GM12873 (cell line): ENCODE measurements at regions not wholly inside any gene's neighbourhood (a gene's known extent, or its start where the extent isn't known, plus 50 kb on each side); places are given as distances from the start of the nearest gene placed in this dataset.

ENCODE experiments used
- CTCF ChIP-seq: IDR thresholded peaks from 2 replicates; pipeline ENCODE4 v1.5.1; 2012; ENCODE audit warnings: low read depth, mild to moderate bottlenecking, moderate library complexity, low read length, control low read depth; ENCODE audit not compliant: insufficient read depth; ENCODE audit errors: missing control alignments

- no peak for TF ChIP-seq CTCF
These were observed 763.4 kb downstream of the LRFN5 start for GRCh38 chr14:42370056-42370455.

DNA sequence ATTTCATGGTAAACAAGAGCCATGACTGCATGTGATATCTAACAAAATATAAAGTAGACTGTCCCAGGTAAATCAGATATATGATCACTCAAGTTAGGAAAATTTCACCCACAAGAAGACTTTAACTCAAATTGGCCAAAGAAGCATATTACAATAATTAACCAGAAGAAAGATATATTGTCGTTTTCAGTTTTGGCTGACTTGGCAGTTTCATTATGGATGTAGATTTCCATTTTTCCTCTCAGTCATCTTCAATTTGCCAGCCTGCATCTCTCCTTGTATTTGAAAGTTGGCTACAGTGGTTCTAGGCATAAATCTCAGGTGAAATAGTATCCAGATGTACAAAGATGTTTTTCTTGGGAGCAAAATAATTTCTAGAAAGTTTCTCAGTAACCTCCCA, 761.6 kb downstream of the LRFN5 start:
- TF ChIP-seq CTCF, result no peak

DNA sequence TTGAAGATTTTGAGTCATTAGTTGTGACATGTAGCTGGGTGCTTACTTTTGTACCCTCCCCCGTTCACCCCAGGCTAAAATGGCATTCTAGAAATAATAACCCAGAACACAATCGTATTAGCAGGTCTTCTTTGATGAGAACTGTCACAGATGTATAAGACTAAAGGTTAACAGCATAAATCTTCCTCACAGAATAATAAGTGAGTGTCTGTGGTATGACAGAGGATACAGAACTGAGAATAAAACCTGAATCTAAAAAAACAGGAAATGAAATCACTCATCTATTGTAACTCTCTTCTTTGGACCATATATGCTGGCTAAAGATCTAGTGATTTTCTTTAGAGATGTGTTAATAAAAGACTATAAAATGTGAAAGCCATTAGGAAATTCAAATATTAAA, 746.6 kb downstream of the LRFN5 start:
- no peak for TF ChIP-seq CTCF

- TF ChIP-seq CTCF, result no peak
These were observed 729.2 kb downstream of the LRFN5 start for GRCh38 chr14:42335918-42336317.

DNA sequence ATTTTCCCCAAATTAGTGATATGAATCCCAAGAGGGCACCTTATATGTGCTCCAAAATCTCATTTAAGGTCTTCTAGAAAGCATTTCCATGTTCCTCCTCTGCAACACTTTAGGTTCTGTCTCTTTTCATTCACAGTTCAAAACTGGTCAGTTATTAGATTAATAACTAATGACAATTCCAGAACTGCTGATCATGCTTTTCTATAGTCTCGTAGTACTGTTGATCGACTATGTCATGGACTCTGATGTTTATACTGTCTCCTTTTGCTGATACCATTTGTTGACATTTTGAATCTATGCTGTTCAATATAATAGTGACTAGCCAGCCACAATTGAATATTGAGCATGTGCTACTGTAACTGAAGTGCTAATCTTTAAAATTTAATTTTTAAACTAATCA, 728.3 kb downstream of the LRFN5 start:
- no peak for TF ChIP-seq CTCF

DNA sequence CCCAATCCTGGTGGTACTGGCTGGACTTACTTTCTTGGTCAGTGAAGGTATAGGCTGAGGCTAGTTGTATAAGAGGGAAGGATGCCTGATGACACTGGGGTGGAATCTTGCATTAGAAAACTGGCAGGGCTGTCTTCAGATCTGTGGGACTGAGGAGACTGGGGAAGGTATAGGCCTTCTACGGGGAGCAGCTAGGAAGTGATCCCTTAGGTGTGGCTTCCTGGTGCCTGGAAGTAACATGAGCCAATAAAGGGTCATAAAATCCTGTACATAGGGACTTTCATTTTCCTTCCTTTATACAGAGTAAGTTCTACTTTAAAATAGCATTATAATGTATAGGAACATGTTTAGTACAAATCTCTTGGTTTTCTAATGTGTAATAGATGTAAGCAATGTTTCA, 716.8 kb downstream of the LRFN5 start:
- no peak for TF ChIP-seq CTCF

- TF ChIP-seq CTCF, result no peak
These were observed 716.0 kb downstream of the LRFN5 start for GRCh38 chr14:42322531-42323284.
